Body of pancreas (tissue), 4 donors: ENCODE measurements at regions not wholly inside any gene's neighbourhood (a gene's known extent, or its start where the extent isn't known, plus 50 kb on each side); places are given as distances from the start of the nearest gene placed in this dataset.
"Not testable (repeated sequence)": the region's sequence is repeated elsewhere in the genome, so short reads cannot be mapped to it uniquely, and the experiment has no call there.

Source experiments
- ATAC-seq: fragments of 150-250 bp; one replicate; pipeline ENCODE4 v1.9.1; 2016
- DNase-seq, 4 donors: peaks; one replicate each; pipeline ENCODE4 v3.0.0-alpha.2; 2019
- H3K27ac ChIP-seq, 4 donors: fragments of 200-600 bp; sonication (generic); 1 replicate in 3 of 4; 2 replicates in 1 of 4; pipeline versions ENCODE4 v1.5.1 to v1.6.1; 2016 to 2019; ENCODE audit warnings: mild to moderate bottlenecking in 1 of 4, mixed read lengths in 1 of 4, moderate library complexity in 1 of 4
- H3K27me3 ChIP-seq, 2 donors: fragments of 200-600 bp; sonication (generic); one replicate each; pipeline ENCODE4 v1.6.0; 2016; ENCODE audit warnings: mild to moderate bottlenecking in 1 of 2
- H3K36me3 ChIP-seq, 2 donors: fragments of 200-600 bp; sonication (generic); replicated peaks in 1 of 2; 2 replicates each; pipeline ENCODE4 v1.5.1; 2016; ENCODE audit warnings: low read depth in 2 of 2; ENCODE audit not compliant: insufficient read depth in 1 of 2
- H3K4me1 ChIP-seq: fragments of 200-600 bp; sonication (generic); one replicate; pipeline ENCODE4 v1.6.0; 2016
- H3K4me3 ChIP-seq, 2 donors: fragments of 200-600 bp; sonication (generic); 1 replicate in 1 of 2; 2 replicates in 1 of 2; pipeline ENCODE4 v1.5.1; 2016 to 2019
- H3K9me3 ChIP-seq, 3 donors: fragments of 200-600 bp; sonication (generic); 1 replicate in 2 of 3; 2 replicates in 1 of 3; pipeline ENCODE4 v1.5.1; 2016
- POLR2A ChIP-seq, 3 donors: fragments of 450-650 bp; IDR thresholded peaks; one replicate each; pipeline ENCODE4 v1.6.1; 2016; ENCODE audit warnings: antibody characterized with exemption in 3 of 3, mild to moderate bottlenecking in 2 of 3
- WGBS, 2 donors: methylation state at CpG; one replicate each; pipeline ENCODE4 v1.1.5; 2017; 5-methylcytosine and 5-hydroxymethylcytosine counted together
- intact Hi-C: fragments of 100-400 bp; cut with DNase I; formaldehyde crosslinking; loops from one replicate; pipeline ENCODE4 v1.15.1; 2023
- TF ChIP-seq, protein P1 (sequence below), 7 experiments: fragments of 450-650 bp in 4 of 7; fragments of 200-600 bp in 3 of 7; sonication (generic) in 3 of 7; IDR thresholded peaks; one replicate each; pipeline ENCODE4 v1.5.1; 2016 to 2019; ENCODE audit warnings: antibody characterized with exemption in 7 of 7

DNA sequence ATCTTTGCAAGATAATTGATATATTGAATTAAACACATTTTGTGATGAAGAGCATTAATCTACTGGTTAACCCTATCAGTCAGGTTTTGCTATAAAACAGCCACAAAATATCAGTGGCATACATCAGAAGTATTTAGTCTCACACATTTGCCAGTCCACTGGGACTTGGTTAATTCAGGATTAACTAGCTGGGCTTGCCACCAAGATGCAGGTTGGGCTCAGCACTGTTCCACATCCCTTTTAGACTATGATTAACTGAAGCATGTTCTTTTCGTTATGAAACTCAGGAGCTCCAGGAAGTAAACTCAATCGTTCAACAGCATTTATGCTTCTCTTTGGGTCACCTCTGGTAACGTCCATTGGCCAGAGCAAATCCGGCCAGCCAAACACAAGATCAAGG is 538.1 kb upstream of the HS3ST1 start:
- Histone ChIP-seq H3K9me3 (no peaks in the 10 kb centered on the region), H3K4me1 (no peaks in the 10 kb centered on the region), H3K27me3 (no peaks in the 10 kb centered on the region), H3K27ac (no peak overlapping the region), H3K4me3 (no peak overlapping the region), H3K36me3 (no peaks in the 10 kb centered on the region)
- no peak for ATAC-seq
- WGBS, 2 donors: 31 to 37% methylated on average over 4 of the region's 4 CpGs
- TF ChIP-seq, protein P1, sequence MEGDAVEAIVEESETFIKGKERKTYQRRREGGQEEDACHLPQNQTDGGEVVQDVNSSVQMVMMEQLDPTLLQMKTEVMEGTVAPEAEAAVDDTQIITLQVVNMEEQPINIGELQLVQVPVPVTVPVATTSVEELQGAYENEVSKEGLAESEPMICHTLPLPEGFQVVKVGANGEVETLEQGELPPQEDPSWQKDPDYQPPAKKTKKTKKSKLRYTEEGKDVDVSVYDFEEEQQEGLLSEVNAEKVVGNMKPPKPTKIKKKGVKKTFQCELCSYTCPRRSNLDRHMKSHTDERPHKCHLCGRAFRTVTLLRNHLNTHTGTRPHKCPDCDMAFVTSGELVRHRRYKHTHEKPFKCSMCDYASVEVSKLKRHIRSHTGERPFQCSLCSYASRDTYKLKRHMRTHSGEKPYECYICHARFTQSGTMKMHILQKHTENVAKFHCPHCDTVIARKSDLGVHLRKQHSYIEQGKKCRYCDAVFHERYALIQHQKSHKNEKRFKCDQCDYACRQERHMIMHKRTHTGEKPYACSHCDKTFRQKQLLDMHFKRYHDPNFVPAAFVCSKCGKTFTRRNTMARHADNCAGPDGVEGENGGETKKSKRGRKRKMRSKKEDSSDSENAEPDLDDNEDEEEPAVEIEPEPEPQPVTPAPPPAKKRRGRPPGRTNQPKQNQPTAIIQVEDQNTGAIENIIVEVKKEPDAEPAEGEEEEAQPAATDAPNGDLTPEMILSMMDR (IDR thresholded peaks at IDR 0.05): no peak
- no peak for TF ChIP-seq POLR2A (IDR thresholded peaks at IDR 0.05)
- no peak for DNase-seq
- intact Hi-C loops: no loop called here

DNA sequence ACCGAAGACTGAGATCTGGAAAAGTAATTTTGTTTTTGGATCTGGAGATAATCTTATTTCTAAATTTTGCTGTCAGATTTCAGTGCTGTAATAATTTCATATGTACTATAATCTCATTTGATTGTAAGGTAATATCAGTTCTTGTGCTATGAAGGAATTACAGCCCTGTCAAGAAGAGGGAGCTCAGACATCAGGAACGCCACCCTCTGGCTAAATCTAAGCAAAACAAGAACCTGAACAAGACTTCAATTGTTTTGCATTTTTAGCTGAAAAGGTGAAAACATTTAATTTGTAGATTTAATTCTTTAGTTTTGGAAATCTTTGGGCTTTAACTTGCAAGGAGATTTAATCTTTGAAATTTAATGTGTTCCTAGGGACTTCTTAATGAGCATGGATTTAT is 525.4 kb upstream of the HS3ST1 start:
- H3K4me3 ChIP-seq: no peak overlapping the region
- TF ChIP-seq, protein P1 (IDR thresholded peaks at IDR 0.05): peak in 3 of 7 experiments; percentile 16 to 31 (median 20)
- no peak for TF ChIP-seq POLR2A (IDR thresholded peaks at IDR 0.05)
- no peaks in the 10 kb centered on the region for H3K4me1 ChIP-seq
- DNase-seq (no peak), ATAC-seq (no peak)
- no peaks in the 10 kb centered on the region for H3K36me3 ChIP-seq
- no peaks in the 10 kb centered on the region for H3K27me3 ChIP-seq
- H3K27ac ChIP-seq: no peak overlapping the region
- H3K9me3 ChIP-seq: no peaks in the 10 kb centered on the region
- intact Hi-C loops: no loop called here
- WGBS, 2 donors: 50 to 55% methylated on average over 2 of the region's 2 CpGs

DNA sequence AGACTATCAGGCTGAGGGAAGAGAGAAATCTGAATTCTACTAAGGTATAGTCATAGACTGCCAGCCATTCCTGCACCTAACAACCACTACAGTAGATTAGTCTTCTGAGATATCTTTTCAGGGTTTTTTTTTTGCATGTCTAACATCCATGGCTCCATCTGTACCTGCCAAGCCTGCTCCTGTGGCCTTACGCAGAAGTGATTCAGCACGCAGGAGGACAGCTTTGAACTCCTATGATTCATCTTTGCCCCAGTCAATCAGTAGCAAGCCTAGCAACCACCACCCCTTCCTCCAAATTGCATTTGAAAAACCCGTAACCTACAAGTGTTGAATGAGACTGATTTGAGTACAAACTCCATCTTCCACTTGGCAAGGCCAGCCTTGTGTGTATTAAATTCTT is 520.7 kb upstream of the HS3ST1 start:
- no peak for ATAC-seq
- WGBS, 2 donors: 75 to 80% methylated on average over 3 of the region's 3 CpGs
- intact Hi-C loops: no loop called here
- Histone ChIP-seq H3K4me1 (no peaks in the 10 kb centered on the region), H3K27ac (no peak overlapping the region), H3K36me3 (no peaks in the 10 kb centered on the region), H3K27me3 (no peaks in the 10 kb centered on the region), H3K9me3 (no peaks in the 10 kb centered on the region), H3K4me3 (no peak overlapping the region)
- TF ChIP-seq, protein P1 (IDR thresholded peaks at IDR 0.05): no peak
- TF ChIP-seq POLR2A (IDR thresholded peaks at IDR 0.05): no peak
- no peak for DNase-seq

DNA sequence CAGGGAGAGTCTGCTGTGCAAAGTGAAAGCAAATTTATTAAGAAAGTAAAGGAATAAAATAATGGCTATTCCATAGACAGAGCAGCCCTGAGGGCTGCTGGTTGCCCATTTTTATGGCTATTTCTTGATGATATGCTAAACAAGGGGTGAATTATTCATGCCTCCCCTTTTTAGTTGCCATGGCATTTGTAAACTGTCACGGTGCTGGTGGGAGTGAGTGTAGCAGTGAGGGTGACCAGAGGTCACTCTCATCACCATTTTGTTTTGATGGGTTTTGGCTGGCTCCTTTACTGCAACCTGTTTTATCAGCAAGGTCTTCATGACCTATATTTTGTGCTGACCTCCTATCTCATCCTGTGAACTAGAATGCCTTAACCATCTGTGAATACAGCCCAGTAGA is 518.9 kb upstream of the HS3ST1 start:
- H3K9me3 ChIP-seq, H3K4me1 ChIP-seq, ATAC-seq, intact Hi-C loops, H3K27ac ChIP-seq, H3K4me3 ChIP-seq, H3K27me3 ChIP-seq, DNase-seq, H3K36me3 ChIP-seq: not testable (repeated sequence)
- WGBS, 2 donors: 21 to 28% methylated on average over 1 of the region's 1 CpG

DNA sequence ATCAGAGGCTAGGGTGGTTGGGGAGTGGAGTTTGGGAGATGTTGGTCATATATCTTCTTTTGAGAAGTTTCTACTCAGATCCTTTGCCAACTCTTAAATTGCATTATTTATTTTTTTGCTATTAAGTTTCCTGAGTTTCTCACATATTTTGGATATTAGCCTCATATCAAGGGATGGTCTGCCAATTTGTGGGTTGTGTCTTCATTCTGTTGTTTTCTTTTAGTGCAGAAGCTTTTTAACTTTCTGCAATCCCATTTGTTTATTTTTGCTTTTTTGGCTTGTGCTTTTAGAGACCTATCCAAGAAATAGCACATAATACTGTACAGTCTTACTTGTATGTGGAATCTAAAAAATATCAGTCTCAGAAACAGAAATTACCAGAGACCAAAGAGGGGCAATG is 509.2 kb upstream of the HS3ST1 start:
- H3K4me3 ChIP-seq: no peak overlapping the region
- TF ChIP-seq, protein P1 (IDR thresholded peaks at IDR 0.05): no peak
- no peak for TF ChIP-seq POLR2A (IDR thresholded peaks at IDR 0.05)
- no peak for DNase-seq
- H3K27ac ChIP-seq: no peak overlapping the region
- no peaks in the 10 kb centered on the region for H3K9me3 ChIP-seq
- intact Hi-C loops: no loop called here
- H3K36me3 ChIP-seq: no peaks in the 10 kb centered on the region
- ATAC-seq: no peak
- H3K4me1 ChIP-seq: no peaks in the 10 kb centered on the region
- H3K27me3 ChIP-seq: no peaks in the 10 kb centered on the region
